Neural progenitor cell (in vitro differentiated cells): ENCODE measurements at regions not wholly inside any gene's neighbourhood (a gene's known extent, or its start where the extent isn't known, plus 50 kb on each side); places are given as distances from the start of the nearest gene placed in this dataset.

Experiments
- DNase-seq: peaks from one replicate; pipeline ENCODE4 v3.0.0-alpha.2; 2016; ENCODE audit warnings: low spot score
- H2AFZ ChIP-seq: fragments of 200-600 bp; sonication (generic); replicated peaks from 2 replicates; pipeline ENCODE4 v1.6.1; 2016; ENCODE audit warnings: antibody characterized with exemption
- H3F3A ChIP-seq: fragments of 200-600 bp; sonication (generic); 2 replicates; pipeline ENCODE4 v1.6.1; 2016; ENCODE audit warnings: antibody characterized with exemption, low read depth
- H3K27ac ChIP-seq: fragments of 200-600 bp; sonication (generic); 2 replicates; pipeline ENCODE4 v1.5.1; 2016; ENCODE audit warnings: mild to moderate bottlenecking
- H3K27me3 ChIP-seq: fragments of 200-600 bp; sonication (generic); 2 replicates; pipeline ENCODE4 v1.6.1; 2016; ENCODE audit warnings: mild to moderate bottlenecking, moderate library complexity
- H3K36me3 ChIP-seq: fragments of 200-600 bp; sonication (generic); 2 replicates; pipeline ENCODE4 v1.5.1; 2016
- H3K4me1 ChIP-seq: fragments of 200-600 bp; sonication (generic); 2 replicates; pipeline ENCODE4 v1.6.1; 2016; ENCODE audit warnings: mixed run types
- H3K4me2 ChIP-seq: fragments of 200-600 bp; sonication (generic); 2 replicates; pipeline ENCODE4 v1.6.1; 2016
- H3K4me3 ChIP-seq: fragments of 200-600 bp; sonication (generic); 2 replicates; pipeline ENCODE4 v1.5.1; 2016
- H3K79me2 ChIP-seq: fragments of 200-600 bp; sonication (generic); 2 replicates; pipeline ENCODE4 v1.6.1; 2016; ENCODE audit warnings: low read depth
- H3K9ac ChIP-seq: fragments of 200-600 bp; sonication (generic); 2 replicates; pipeline ENCODE4 v1.6.1; 2016
- H3K9me3 ChIP-seq: fragments of 200-600 bp; sonication (generic); 2 replicates; pipeline ENCODE4 v1.5.1; 2016; ENCODE audit warnings: low read depth
- H4K20me1 ChIP-seq: fragments of 200-600 bp; sonication (generic); 2 replicates; pipeline ENCODE4 v1.6.1; 2016; ENCODE audit warnings: low read depth
- H3K27ac Mint-ChIP-seq: 3 replicates; pipeline ENCODE4 v1.8.0; 2021; ENCODE audit warnings: mixed read lengths
- H3K27me3 Mint-ChIP-seq: 2 replicates; pipeline ENCODE4 v1.8.0; 2022; ENCODE audit warnings: low read depth, mild to moderate bottlenecking, inconsistent platforms, moderate library complexity, mixed read lengths; ENCODE audit not compliant: insufficient read depth
- H3K36me3 Mint-ChIP-seq: 3 replicates; pipeline ENCODE4 v1.8.0; 2021; ENCODE audit warnings: mixed read lengths
- H3K4me1 Mint-ChIP-seq: 3 replicates; pipeline ENCODE4 v1.8.0; 2021; ENCODE audit warnings: mixed read lengths
- H3K4me3 Mint-ChIP-seq: 3 replicates; pipeline ENCODE4 v1.8.0; 2021; ENCODE audit warnings: mild to moderate bottlenecking, moderate library complexity, mixed read lengths
- H3K9me3 Mint-ChIP-seq: 3 replicates; pipeline ENCODE4 v1.8.0; 2020; ENCODE audit warnings: mixed read lengths
- CTCF ChIP-seq: fragments of 200-600 bp; sonication (generic); IDR thresholded peaks from 2 replicates; pipeline ENCODE4 v1.5.1; 2017; ENCODE audit warnings: antibody characterized with exemption, mild to moderate bottlenecking
- EZH2 ChIP-seq: fragments of 200-600 bp; sonication (generic); IDR thresholded peaks from 2 replicates; pipeline ENCODE4 v1.6.1; 2017; ENCODE audit warnings: antibody characterized with exemption, mild to moderate bottlenecking, moderate library complexity
- EZH2phosphoT487 ChIP-seq: fragments of 200-600 bp; sonication (generic); IDR thresholded peaks from 2 replicates; pipeline ENCODE4 v1.6.1; 2017; ENCODE audit warnings: antibody characterized with exemption

- Histone ChIP-seq H3K9ac (no peak overlapping the region), H3K9me3 (no peaks in the 10 kb centered on the region), H4K20me1 (no peaks in the 10 kb centered on the region), H3K27ac (no peak overlapping the region), H3K27me3 (peaks cover 17% of the 10 kb centered on the region), H3K36me3 (no peaks in the 10 kb centered on the region), H3K79me2 (no peaks in the 10 kb centered on the region), H2AFZ (no peak overlapping the region), H3F3A (peaks cover 9% of the 10 kb centered on the region), H3K4me1 (no peaks in the 10 kb centered on the region), H3K4me2 (no peak overlapping the region), H3K4me3 (no peak overlapping the region)
- Mint-ChIP-seq H3K27ac (no peak overlapping the region), H3K4me3 (no peak overlapping the region), H3K9me3 (peaks cover 11% of the 10 kb centered on the region), H3K4me1 (no peaks in the 10 kb centered on the region), H3K27me3 (peaks cover 3% of the 10 kb centered on the region), H3K36me3 (no peaks in the 10 kb centered on the region)
- DNase-seq: no peak
- no peak for TF ChIP-seq CTCF
- TF ChIP-seq EZH2phosphoT487: no peak
- no peak for TF ChIP-seq EZH2
These were observed 892.6 kb downstream of the TBC1D22A start for GRCh38 chr22:47654922-47655491.

GRCh38 chr22:47653921-47654320 lies 891.5 kb downstream of the TBC1D22A start:
- H3F3A ChIP-seq: no peaks in the 10 kb centered on the region
- H3K4me1 ChIP-seq: no peaks in the 10 kb centered on the region
- Mint-ChIP-seq H3K9me3 (peaks cover 10% of the 10 kb centered on the region), H3K36me3 (no peaks in the 10 kb centered on the region), H3K27ac (no peak overlapping the region), H3K27me3 (peaks cover 3% of the 10 kb centered on the region), H3K4me3 (no peak overlapping the region), H3K4me1 (no peaks in the 10 kb centered on the region)
- H3K36me3 ChIP-seq: no peaks in the 10 kb centered on the region
- no peak overlapping the region for H3K4me3 ChIP-seq
- no peak overlapping the region for H2AFZ ChIP-seq
- no peaks in the 10 kb centered on the region for H3K9me3 ChIP-seq
- H4K20me1 ChIP-seq: no peaks in the 10 kb centered on the region
- H3K79me2 ChIP-seq: no peaks in the 10 kb centered on the region
- DNase-seq: no peak
- no peak overlapping the region for H3K27ac ChIP-seq
- H3K27me3 ChIP-seq: peaks cover 17% of the 10 kb centered on the region
- TF ChIP-seq EZH2phosphoT487: no peak
- TF ChIP-seq CTCF: no peak
- no peak for TF ChIP-seq EZH2
- no peak overlapping the region for H3K9ac ChIP-seq
- no peak overlapping the region for H3K4me2 ChIP-seq

GRCh38 chr22:47651216-47651987 lies 889.0 kb downstream of the TBC1D22A start:
- Mint-ChIP-seq H3K4me1 (no peaks in the 10 kb centered on the region), H3K27me3 (peaks cover 3% of the 10 kb centered on the region), H3K9me3 (peaks cover 3% of the 10 kb centered on the region), H3K36me3 (no peaks in the 10 kb centered on the region), H3K4me3 (no peak overlapping the region), H3K27ac (no peak overlapping the region)
- TF ChIP-seq EZH2phosphoT487 (no peak), CTCF (no peak)
- no peak overlapping the region for H3K9ac ChIP-seq
- H3K36me3 ChIP-seq: no peaks in the 10 kb centered on the region
- no peaks in the 10 kb centered on the region for H3K9me3 ChIP-seq
- H3K27ac ChIP-seq: no peak overlapping the region
- no peaks in the 10 kb centered on the region for H4K20me1 ChIP-seq
- no peaks in the 10 kb centered on the region for H3K79me2 ChIP-seq
- H2AFZ ChIP-seq: no peak overlapping the region
- no peak overlapping the region for H3K4me3 ChIP-seq
- H3K4me2 ChIP-seq: no peak overlapping the region
- H3F3A ChIP-seq: no peaks in the 10 kb centered on the region
- H3K4me1 ChIP-seq: no peaks in the 10 kb centered on the region
- DNase-seq: no peak
- no peaks in the 10 kb centered on the region for H3K27me3 ChIP-seq
